Testis (tissue), 2 donors: ENCODE measurements at regions not wholly inside any gene's neighbourhood (a gene's known extent, or its start where the extent isn't known, plus 50 kb on each side); places are given as distances from the start of the nearest gene placed in this dataset.

ENCODE experiments used
- POLR2A ChIP-seq: fragments of 450-650 bp; IDR thresholded peaks from one replicate; pipeline ENCODE4 v1.6.1; 2017; ENCODE audit warnings: antibody characterized with exemption, mild to moderate bottlenecking, moderate library complexity
- TF ChIP-seq, protein P1 (sequence below), 3 experiments: fragments of 450-650 bp in 2 of 3; fragments of 200-600 bp in 1 of 3; sonication (generic) in 1 of 3; IDR thresholded peaks; one replicate each; pipeline ENCODE4 v1.5.1; 2016 to 2019; ENCODE audit warnings: antibody characterized with exemption in 3 of 3, mild to moderate bottlenecking in 2 of 3, moderate library complexity in 1 of 3

DNA sequence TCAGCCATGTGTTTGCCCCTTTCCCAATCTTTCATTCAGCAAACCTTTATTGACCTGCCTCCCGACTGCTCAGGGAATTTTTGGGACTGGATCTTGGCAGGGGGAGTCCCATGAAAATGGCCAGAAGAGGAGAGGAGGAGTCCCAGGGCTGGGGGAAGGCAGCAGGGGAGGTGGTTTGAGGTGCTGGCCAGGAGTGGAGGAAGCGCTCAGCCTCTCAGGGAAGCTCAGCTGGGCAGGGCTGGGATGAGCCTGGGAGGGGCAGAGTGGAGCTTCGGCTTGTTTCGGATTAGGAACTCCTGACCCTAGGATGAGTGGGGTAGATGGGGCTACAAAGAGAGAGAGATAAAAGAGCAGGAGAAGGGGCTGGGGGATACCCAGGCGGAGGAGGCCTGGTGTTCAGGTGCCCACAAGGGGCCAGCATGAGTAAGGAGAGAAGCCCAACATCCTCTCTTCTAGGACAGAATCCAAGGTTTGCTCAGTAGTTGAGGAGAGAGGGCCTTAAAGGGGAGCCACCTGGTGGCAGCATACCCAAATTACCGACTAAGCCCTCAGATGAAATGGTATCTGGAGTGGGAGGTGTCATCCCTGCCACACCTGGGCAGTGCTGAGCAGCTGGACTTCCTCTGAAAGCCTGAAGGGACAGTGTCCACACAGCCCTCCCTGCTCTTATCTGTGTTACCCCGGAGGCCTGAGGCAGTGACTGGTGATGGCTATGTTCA is 91.1 kb downstream of the INHBB start:
- TF ChIP-seq, protein P1, sequence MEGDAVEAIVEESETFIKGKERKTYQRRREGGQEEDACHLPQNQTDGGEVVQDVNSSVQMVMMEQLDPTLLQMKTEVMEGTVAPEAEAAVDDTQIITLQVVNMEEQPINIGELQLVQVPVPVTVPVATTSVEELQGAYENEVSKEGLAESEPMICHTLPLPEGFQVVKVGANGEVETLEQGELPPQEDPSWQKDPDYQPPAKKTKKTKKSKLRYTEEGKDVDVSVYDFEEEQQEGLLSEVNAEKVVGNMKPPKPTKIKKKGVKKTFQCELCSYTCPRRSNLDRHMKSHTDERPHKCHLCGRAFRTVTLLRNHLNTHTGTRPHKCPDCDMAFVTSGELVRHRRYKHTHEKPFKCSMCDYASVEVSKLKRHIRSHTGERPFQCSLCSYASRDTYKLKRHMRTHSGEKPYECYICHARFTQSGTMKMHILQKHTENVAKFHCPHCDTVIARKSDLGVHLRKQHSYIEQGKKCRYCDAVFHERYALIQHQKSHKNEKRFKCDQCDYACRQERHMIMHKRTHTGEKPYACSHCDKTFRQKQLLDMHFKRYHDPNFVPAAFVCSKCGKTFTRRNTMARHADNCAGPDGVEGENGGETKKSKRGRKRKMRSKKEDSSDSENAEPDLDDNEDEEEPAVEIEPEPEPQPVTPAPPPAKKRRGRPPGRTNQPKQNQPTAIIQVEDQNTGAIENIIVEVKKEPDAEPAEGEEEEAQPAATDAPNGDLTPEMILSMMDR (IDR thresholded peaks at IDR 0.05), result peak; percentile 36 to 43 (median 41)
- no peak for TF ChIP-seq POLR2A
